K562 (cell line): ENCODE measurements at regions not wholly inside any gene's neighbourhood (a gene's known extent, or its start where the extent isn't known, plus 50 kb on each side); places are given as distances from the start of the nearest gene placed in this dataset.
A peak's percentile ranks its signal among the peaks of the same experiment; 100 is the strongest.

Source experiments
- BACH1 ChIP-seq: fragments of 200-800 bp; sonication (Bioruptor generic); IDR thresholded peaks from 2 replicates; pipeline ENCODE4 v1.6.1; 2016; ENCODE audit warnings: missing genetic modification characterization, missing compliant biosample characterization
- E2F3 ChIP-seq: fragments of 250-450 bp; sonication (Bioruptor Pico); IDR thresholded peaks from 2 replicates; pipeline ENCODE4 v1.4.0; 2020; ENCODE audit warnings: mild to moderate bottlenecking
- EHMT2 ChIP-seq: fragments of 450-650 bp; IDR thresholded peaks from 2 replicates; pipeline ENCODE4 v1.6.1; 2018; ENCODE audit warnings: antibody characterized with exemption
- ELF4 ChIP-seq: fragments of 450-650 bp; formaldehyde crosslinking; IDR thresholded peaks from 2 replicates; pipeline ENCODE4 v1.4.0; 2022; ENCODE audit warnings: missing genetic modification characterization
- EP300 ChIP-seq: IDR thresholded peaks from 2 replicates; pipeline ENCODE4 v1.6.1; 2012; ENCODE audit warnings: low read length, improper control_type of control experiment
- ETV1 ChIP-seq: fragments of 450-650 bp; conservative IDR thresholded peaks from 2 replicates; pipeline ENCODE4 v1.6.1; 2016; ENCODE audit warnings: missing genetic modification characterization, control low read depth, low read depth, missing compliant biosample characterization
- MTA3 ChIP-seq: fragments of 450-650 bp; formaldehyde crosslinking; IDR thresholded peaks from 2 replicates; pipeline ENCODE4 v1.6.1; 2017; ENCODE audit warnings: mild to moderate bottlenecking, borderline replicate concordance
- NFE2 ChIP-seq: IDR thresholded peaks from 2 replicates; pipeline ENCODE4 v1.6.1; 2014; ENCODE audit warnings: antibody characterized with exemption, low read depth
- RFX7 ChIP-seq: fragments of 250-450 bp; sonication (Bioruptor Pico); IDR thresholded peaks from 2 replicates; pipeline ENCODE4 v1.5.1; 2021; ENCODE audit warnings: mild to moderate bottlenecking
- RNF2 ChIP-seq: sonication (generic); IDR thresholded peaks from 2 replicates; pipeline ENCODE4 v1.6.1; 2016
- SMARCA4 ChIP-seq: fragments of 450-650 bp; IDR thresholded peaks from 2 replicates; pipeline ENCODE4 v1.6.1; 2016
- SRF ChIP-seq, 2 experiments: fragments of 250-450, 450-650 bp in 1 of 2; sonication (Bioruptor Pico) in 1 of 2; sonication (generic) in 1 of 2; formaldehyde crosslinking; IDR thresholded peaks; 2 replicates each; pipeline versions ENCODE4 v1.5.0 to v1.5.1; 2020 to 2022; ENCODE audit warnings: mild to moderate bottlenecking in 1 of 2, missing genetic modification reagents in 1 of 2
- STAT5A ChIP-seq: IDR thresholded peaks from 2 replicates; pipeline ENCODE4 v1.6.1; 2012; ENCODE audit warnings: low read length, inconsistent platforms, borderline replicate concordance
- YY1 ChIP-seq, 3 experiments: IDR thresholded peaks; 2 replicates each; pipeline ENCODE4 v1.6.1; 2011; ENCODE audit warnings: low read length in 2 of 3, mild to moderate bottlenecking in 2 of 3, moderate library complexity in 2 of 3, borderline replicate concordance in 1 of 3, control low read depth in 1 of 3, low read depth in 1 of 3; ENCODE audit not compliant: insufficient read depth in 3 of 3, insufficient replicate concordance in 2 of 3, control insufficient read depth in 1 of 3, insufficient read length in 1 of 3; ENCODE audit errors: extremely low read depth in 1 of 3
- ZNF174 ChIP-seq: fragments of 250-450 bp; sonication (Bioruptor Pico); IDR thresholded peaks from 2 replicates; pipeline ENCODE4 v1.4.0; 2020; ENCODE audit warnings: mild to moderate bottlenecking
- ZNF316 ChIP-seq: fragments of 450-650 bp; IDR thresholded peaks from 2 replicates; pipeline ENCODE4 v1.6.1; 2016
- TF ChIP-seq, protein P1 (sequence below), 2 experiments: IDR thresholded peaks in 1 of 2; conservative IDR thresholded peaks in 1 of 2; 2 replicates each; pipeline ENCODE4 v1.6.1; 2016; ENCODE audit warnings: low read depth in 2 of 2, mild to moderate bottlenecking in 1 of 2, missing compliant biosample characterization in 1 of 2, missing genetic modification characterization in 1 of 2, moderate library complexity in 1 of 2
- TF ChIP-seq, protein P2 (sequence below): fragments of 450-650 bp; formaldehyde crosslinking; conservative IDR thresholded peaks from 2 replicates; pipeline ENCODE4 v1.4.0; 2022; ENCODE audit warnings: mild to moderate bottlenecking, missing genetic modification characterization
- TF ChIP-seq, protein P3 (sequence below): fragments of 200-800 bp; sonication (Bioruptor generic); IDR thresholded peaks from 2 replicates; pipeline ENCODE4 v1.6.1; 2017; ENCODE audit warnings: missing genetic modification characterization, missing compliant biosample characterization
- TF ChIP-seq, protein P4 (sequence below): fragments of 450-650 bp; conservative IDR thresholded peaks from 2 replicates; pipeline ENCODE4 v1.6.1; 2016; ENCODE audit warnings: missing genetic modification characterization, low read depth, mild to moderate bottlenecking, control low read depth, missing compliant biosample characterization

DNA sequence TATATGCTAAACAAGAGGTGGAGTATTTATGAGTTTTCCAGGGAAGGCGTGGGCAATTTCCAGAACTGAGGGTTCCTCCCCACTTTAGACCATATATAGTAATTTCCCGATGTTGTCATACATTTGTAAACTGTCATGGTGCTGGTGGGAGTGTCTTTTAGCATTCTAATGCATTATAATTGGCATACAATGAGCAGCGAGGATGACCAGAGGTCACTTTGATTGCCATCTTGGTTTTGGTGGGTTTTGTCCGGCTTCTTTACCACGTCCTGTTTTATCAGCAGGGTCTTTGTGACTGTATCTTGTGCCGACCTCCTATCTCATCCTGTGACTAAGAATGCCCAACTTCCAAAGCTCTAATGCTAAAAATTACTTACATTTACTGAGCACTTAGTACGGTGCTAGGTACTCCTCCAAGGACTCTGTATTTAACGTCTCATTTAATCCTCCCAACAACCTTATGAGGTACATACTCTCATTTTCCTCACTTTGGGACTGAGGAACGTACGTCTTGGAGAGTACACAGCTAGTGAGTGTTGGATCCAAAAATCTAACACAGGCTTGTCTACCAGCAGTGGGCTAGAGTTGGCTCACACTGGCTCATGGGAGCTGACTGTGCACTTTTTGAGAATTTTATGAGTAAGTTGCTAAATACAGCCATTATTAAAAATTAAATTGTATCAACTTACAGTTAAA is 144.8 kb upstream of the NEBL start (continued):
- TF ChIP-seq, protein P1, sequence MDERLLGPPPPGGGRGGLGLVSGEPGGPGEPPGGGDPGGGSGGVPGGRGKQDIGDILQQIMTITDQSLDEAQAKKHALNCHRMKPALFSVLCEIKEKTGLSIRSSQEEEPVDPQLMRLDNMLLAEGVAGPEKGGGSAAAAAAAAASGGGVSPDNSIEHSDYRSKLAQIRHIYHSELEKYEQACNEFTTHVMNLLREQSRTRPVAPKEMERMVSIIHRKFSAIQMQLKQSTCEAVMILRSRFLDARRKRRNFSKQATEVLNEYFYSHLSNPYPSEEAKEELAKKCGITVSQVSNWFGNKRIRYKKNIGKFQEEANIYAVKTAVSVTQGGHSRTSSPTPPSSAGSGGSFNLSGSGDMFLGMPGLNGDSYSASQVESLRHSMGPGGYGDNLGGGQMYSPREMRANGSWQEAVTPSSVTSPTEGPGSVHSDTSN (CRISPR knock-in tag; IDR thresholded peaks at IDR 0.05; ENCODE audit: low read depth) = no peak
- TF ChIP-seq, protein P1 (tag; conservative IDR thresholded peaks at IDR 0.05; ENCODE audit: low read depth) = peak; percentile 53; the same call in 1 of the 2 replicates
- TF ChIP-seq MTA3 = 0 out of 2 replicates have a peak, but pooled peaks have one; percentile 27
- TF ChIP-seq EHMT2 = no peak
- TF ChIP-seq SRF (CRISPR knock-in tag; IDR thresholded peaks at IDR 0.05) = peak; percentile 88 to 98
- 0 out of 2 replicates have a peak, but pooled peaks have one; percentile 78 for TF ChIP-seq ZNF174
- TF ChIP-seq, protein P2, sequence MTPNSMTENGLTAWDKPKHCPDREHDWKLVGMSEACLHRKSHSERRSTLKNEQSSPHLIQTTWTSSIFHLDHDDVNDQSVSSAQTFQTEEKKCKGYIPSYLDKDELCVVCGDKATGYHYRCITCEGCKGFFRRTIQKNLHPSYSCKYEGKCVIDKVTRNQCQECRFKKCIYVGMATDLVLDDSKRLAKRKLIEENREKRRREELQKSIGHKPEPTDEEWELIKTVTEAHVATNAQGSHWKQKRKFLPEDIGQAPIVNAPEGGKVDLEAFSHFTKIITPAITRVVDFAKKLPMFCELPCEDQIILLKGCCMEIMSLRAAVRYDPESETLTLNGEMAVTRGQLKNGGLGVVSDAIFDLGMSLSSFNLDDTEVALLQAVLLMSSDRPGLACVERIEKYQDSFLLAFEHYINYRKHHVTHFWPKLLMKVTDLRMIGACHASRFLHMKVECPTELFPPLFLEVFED (CRISPR knock-in tag) = 0 out of 2 replicates have a peak, but pooled peaks have one; percentile 54
- peak; percentile 73 for TF ChIP-seq BACH1 (tag)
- TF ChIP-seq NFE2 = peak; percentile 61; the same call in 1 of the 2 replicates
- 0 out of 2 replicates have a peak, but pooled peaks have one; percentile 4 for TF ChIP-seq ETV1 (tag)
- TF ChIP-seq STAT5A = peak; percentile 34; the same call in 1 of the 2 replicates
- TF ChIP-seq, protein P3, sequence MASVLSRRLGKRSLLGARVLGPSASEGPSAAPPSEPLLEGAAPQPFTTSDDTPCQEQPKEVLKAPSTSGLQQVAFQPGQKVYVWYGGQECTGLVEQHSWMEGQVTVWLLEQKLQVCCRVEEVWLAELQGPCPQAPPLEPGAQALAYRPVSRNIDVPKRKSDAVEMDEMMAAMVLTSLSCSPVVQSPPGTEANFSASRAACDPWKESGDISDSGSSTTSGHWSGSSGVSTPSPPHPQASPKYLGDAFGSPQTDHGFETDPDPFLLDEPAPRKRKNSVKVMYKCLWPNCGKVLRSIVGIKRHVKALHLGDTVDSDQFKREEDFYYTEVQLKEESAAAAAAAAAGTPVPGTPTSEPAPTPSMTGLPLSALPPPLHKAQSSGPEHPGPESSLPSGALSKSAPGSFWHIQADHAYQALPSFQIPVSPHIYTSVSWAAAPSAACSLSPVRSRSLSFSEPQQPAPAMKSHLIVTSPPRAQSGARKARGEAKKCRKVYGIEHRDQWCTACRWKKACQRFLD (CRISPR knock-in tag) = peak; percentile 49; the same call in 1 of the 2 replicates
- TF ChIP-seq EP300 = peak; percentile 23; the same call in 1 of the 2 replicates
- 0 out of 2 replicates have a peak, but pooled peaks have one; percentile 21 for TF ChIP-seq RFX7 (CRISPR knock-in tag)
- peak in 1 of 3 experiments; percentile 9 for TF ChIP-seq YY1 (IDR thresholded peaks at IDR 0.05; ENCODE audit: borderline replicate concordance in 1 of 3, control insufficient read depth in 1 of 3, extremely low read depth in 1 of 3, insufficient read depth in 3 of 3, insufficient read length in 1 of 3, insufficient replicate concordance in 2 of 3, low read depth in 1 of 3, low read length in 2 of 3)
- TF ChIP-seq E2F3 = 0 out of 2 replicates have a peak, but pooled peaks have one; percentile 21
- TF ChIP-seq RNF2 = peak; percentile 77; the same call in 1 of the 2 replicates
- peak; percentile 97 for TF ChIP-seq ZNF316
- TF ChIP-seq SMARCA4 = peak; percentile 53; the same call in 1 of the 2 replicates
- TF ChIP-seq, protein P4, sequence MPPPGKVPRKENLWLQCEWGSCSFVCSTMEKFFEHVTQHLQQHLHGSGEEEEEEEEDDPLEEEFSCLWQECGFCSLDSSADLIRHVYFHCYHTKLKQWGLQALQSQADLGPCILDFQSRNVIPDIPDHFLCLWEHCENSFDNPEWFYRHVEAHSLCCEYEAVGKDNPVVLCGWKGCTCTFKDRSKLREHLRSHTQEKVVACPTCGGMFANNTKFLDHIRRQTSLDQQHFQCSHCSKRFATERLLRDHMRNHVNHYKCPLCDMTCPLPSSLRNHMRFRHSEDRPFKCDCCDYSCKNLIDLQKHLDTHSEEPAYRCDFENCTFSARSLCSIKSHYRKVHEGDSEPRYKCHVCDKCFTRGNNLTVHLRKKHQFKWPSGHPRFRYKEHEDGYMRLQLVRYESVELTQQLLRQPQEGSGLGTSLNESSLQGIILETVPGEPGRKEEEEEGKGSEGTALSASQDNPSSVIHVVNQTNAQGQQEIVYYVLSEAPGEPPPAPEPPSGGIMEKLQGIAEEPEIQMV (tag) = 0 out of 2 replicates have a peak, but pooled peaks have one; percentile 28
- no peak for TF ChIP-seq ELF4
